ENCODE measurements at regions not wholly inside any gene's neighbourhood (a gene's known extent, or its start where the extent isn't known, plus 50 kb on each side); places are given as distances from the start of the nearest gene placed in this dataset.

GRCh38 chr6:14697427-14697826 is 548.4 kb upstream of the JARID2 start:
- TF ChIP-seq CTCF (IDR thresholded peaks at IDR 0.05) (no peak), POLR2AphosphoS5 (IDR thresholded peaks at IDR 0.05) (no peak), POLR2A (IDR thresholded peaks at IDR 0.05) (no peak)
